Ishikawa (cell line): ENCODE measurements at regions not wholly inside any gene's neighbourhood (a gene's known extent, or its start where the extent isn't known, plus 50 kb on each side); places are given as distances from the start of the nearest gene placed in this dataset.

Experiments
- CEBPB ChIP-seq: IDR thresholded peaks from 2 replicates; pipeline ENCODE4 v1.6.1; 2012
- CREB1 ChIP-seq: IDR thresholded peaks from 2 replicates; pipeline ENCODE4 v1.6.1; 2012; ENCODE audit warnings: low read depth
- EGR1 ChIP-seq: IDR thresholded peaks from 2 replicates; pipeline ENCODE4 v1.6.1; 2012
- EP300 ChIP-seq: IDR thresholded peaks from 2 replicates; pipeline ENCODE4 v1.6.1; 2012; ENCODE audit warnings: borderline replicate concordance
- FOXM1 ChIP-seq: IDR thresholded peaks from 2 replicates; pipeline ENCODE4 v1.6.1; 2012; ENCODE audit warnings: low read depth, borderline replicate concordance
- TAF1 ChIP-seq: IDR thresholded peaks from 2 replicates; pipeline ENCODE4 v1.6.1; 2012; ENCODE audit warnings: low read depth, mild to moderate bottlenecking
- TCF12 ChIP-seq: IDR thresholded peaks from 2 replicates; pipeline ENCODE4 v1.6.1; 2012; ENCODE audit warnings: low read depth
- TEAD4 ChIP-seq: IDR thresholded peaks from 2 replicates; pipeline ENCODE4 v1.6.1; 2012
- YY1 ChIP-seq: IDR thresholded peaks from 2 replicates; pipeline ENCODE4 v1.6.1; 2012; ENCODE audit warnings: low read depth
- ZBTB7A ChIP-seq: IDR thresholded peaks from 2 replicates; pipeline ENCODE4 v1.6.1; 2012; ENCODE audit warnings: low read depth
- TF ChIP-seq, protein P1 (sequence below): IDR thresholded peaks from 2 replicates; pipeline ENCODE4 v1.6.1; 2012; ENCODE audit warnings: low read depth, mild to moderate bottlenecking
- TF ChIP-seq, protein P2 (sequence below): IDR thresholded peaks from 2 replicates; pipeline ENCODE4 v1.6.1; 2012
- TF ChIP-seq, protein P3 (sequence below): IDR thresholded peaks from 2 replicates; pipeline ENCODE4 v1.6.1; 2012

DNA sequence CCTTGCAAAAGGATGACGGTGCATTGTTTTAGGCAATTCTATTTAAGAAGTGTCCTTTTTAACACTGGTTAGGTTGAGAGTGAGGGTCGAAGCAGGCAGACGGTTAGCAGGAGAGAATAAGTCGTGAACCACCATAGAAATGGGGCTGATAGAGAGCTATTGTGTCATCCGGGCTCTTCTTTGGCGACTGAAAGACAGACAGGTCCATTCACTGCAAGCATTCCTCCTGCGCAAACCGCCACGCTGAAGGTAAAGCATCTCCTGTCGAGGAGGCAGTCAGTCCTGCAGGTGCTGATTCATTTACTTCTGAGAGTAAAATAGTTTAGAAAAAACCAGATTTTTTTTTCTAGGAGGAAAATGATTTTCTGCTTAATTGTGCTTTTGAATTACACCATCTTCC is 1002.8 kb upstream of the NR2F2 start:
- TF ChIP-seq, protein P1, sequence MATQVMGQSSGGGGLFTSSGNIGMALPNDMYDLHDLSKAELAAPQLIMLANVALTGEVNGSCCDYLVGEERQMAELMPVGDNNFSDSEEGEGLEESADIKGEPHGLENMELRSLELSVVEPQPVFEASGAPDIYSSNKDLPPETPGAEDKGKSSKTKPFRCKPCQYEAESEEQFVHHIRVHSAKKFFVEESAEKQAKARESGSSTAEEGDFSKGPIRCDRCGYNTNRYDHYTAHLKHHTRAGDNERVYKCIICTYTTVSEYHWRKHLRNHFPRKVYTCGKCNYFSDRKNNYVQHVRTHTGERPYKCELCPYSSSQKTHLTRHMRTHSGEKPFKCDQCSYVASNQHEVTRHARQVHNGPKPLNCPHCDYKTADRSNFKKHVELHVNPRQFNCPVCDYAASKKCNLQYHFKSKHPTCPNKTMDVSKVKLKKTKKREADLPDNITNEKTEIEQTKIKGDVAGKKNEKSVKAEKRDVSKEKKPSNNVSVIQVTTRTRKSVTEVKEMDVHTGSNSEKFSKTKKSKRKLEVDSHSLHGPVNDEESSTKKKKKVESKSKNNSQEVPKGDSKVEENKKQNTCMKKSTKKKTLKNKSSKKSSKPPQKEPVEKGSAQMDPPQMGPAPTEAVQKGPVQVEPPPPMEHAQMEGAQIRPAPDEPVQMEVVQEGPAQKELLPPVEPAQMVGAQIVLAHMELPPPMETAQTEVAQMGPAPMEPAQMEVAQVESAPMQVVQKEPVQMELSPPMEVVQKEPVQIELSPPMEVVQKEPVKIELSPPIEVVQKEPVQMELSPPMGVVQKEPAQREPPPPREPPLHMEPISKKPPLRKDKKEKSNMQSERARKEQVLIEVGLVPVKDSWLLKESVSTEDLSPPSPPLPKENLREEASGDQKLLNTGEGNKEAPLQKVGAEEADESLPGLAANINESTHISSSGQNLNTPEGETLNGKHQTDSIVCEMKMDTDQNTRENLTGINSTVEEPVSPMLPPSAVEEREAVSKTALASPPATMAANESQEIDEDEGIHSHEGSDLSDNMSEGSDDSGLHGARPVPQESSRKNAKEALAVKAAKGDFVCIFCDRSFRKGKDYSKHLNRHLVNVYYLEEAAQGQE: no peak
- TF ChIP-seq TAF1 (no peak), EP300 (no peak), YY1 (no peak), CEBPB (no peak), TCF12 (no peak), EGR1 (no peak), CREB1 (no peak), FOXM1 (no peak), TEAD4 (no peak), ZBTB7A (no peak)
- TF ChIP-seq, protein P2, sequence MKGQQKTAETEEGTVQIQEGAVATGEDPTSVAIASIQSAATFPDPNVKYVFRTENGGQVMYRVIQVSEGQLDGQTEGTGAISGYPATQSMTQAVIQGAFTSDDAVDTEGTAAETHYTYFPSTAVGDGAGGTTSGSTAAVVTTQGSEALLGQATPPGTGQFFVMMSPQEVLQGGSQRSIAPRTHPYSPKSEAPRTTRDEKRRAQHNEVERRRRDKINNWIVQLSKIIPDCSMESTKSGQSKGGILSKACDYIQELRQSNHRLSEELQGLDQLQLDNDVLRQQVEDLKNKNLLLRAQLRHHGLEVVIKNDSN: no peak
- TF ChIP-seq, protein P3, sequence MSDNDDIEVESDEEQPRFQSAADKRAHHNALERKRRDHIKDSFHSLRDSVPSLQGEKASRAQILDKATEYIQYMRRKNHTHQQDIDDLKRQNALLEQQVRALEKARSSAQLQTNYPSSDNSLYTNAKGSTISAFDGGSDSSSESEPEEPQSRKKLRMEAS: no peak
